HG02870 (cell line): ENCODE measurements at regions not wholly inside any gene's neighbourhood (a gene's known extent, or its start where the extent isn't known, plus 50 kb on each side); places are given as distances from the start of the nearest gene placed in this dataset.
"Not testable (repeated sequence)": the region's sequence is repeated elsewhere in the genome, so short reads cannot be mapped to it uniquely, and the experiment has no call there.

ENCODE experiments used
- ATAC-seq: cut with Tn5 transposase; IDR thresholded peaks from one replicate; pipeline ENCODE4 v1.9.1; 2021; ENCODE audit warnings: mild to moderate bottlenecking, moderate library complexity; ENCODE audit not compliant: unreplicated experiment

- ATAC-seq, result no peak
These were observed 1256.6 kb upstream of the ATXN8OS start for GRCh38 chr13:68851026-68851425.

- ATAC-seq, result no peak
These were observed 1257.5 kb upstream of the ATXN8OS start for GRCh38 chr13:68850160-68850559.

- ATAC-seq, result no peak
These were observed 1261.0 kb upstream of the ATXN8OS start for GRCh38 chr13:68846663-68847062.

- ATAC-seq, result no peak
These were observed 1273.3 kb upstream of the ATXN8OS start for GRCh38 chr13:68834375-68834774.

GRCh38 chr13:68816715-68817114, 1290.9 kb upstream of the ATXN8OS start:
- ATAC-seq, result no peak

GRCh38 chr13:68813180-68813796, 1294.3 kb upstream of the ATXN8OS start:
- ATAC-seq, result no peak

- ATAC-seq, result no peak
These were observed 1297.0 kb upstream of the ATXN8OS start for GRCh38 chr13:68810660-68811059.

- no peak for ATAC-seq
These were observed 1299.2 kb upstream of the ATXN8OS start for GRCh38 chr13:68808456-68808855.

GRCh38 chr13:68806125-68806524, 1301.5 kb upstream of the ATXN8OS start:
- ATAC-seq, result no peak

- ATAC-seq, result no peak
These were observed 1323.4 kb upstream of the ATXN8OS start for GRCh38 chr13:68784275-68784674.

- no peak for ATAC-seq
These were observed 1348.0 kb upstream of the ATXN8OS start for GRCh38 chr13:68759617-68760016.

- ATAC-seq, result no peak
These were observed 1357.8 kb upstream of the ATXN8OS start for GRCh38 chr13:68749796-68750195.

GRCh38 chr13:68748038-68748437, 1359.6 kb upstream of the ATXN8OS start:
- no peak for ATAC-seq

- no peak for ATAC-seq
These were observed 1362.1 kb upstream of the ATXN8OS start for GRCh38 chr13:68745502-68745901.

- no peak for ATAC-seq
These were observed 1370.7 kb upstream of the ATXN8OS start for GRCh38 chr13:68736961-68737360.

- ATAC-seq, result no peak
These were observed 1379.8 kb upstream of the ATXN8OS start for GRCh38 chr13:68727798-68728197.

GRCh38 chr13:68727165-68727564, 1380.5 kb upstream of the ATXN8OS start:
- no peak for ATAC-seq

GRCh38 chr13:68719815-68720214, 1387.8 kb upstream of the ATXN8OS start:
- ATAC-seq, result no peak

- ATAC-seq, result no peak
These were observed 1392.0 kb upstream of the ATXN8OS start for GRCh38 chr13:68715651-68716050.

GRCh38 chr13:68714292-68714691, 1393.3 kb upstream of the ATXN8OS start:
- no peak for ATAC-seq

GRCh38 chr13:68713394-68713793, 1394.2 kb upstream of the ATXN8OS start:
- ATAC-seq, result no peak

- ATAC-seq, result no peak
These were observed 1399.2 kb upstream of the ATXN8OS start for GRCh38 chr13:68708336-68708908.

- not testable (repeated sequence) for ATAC-seq
These were observed 1401.6 kb upstream of the ATXN8OS start for GRCh38 chr13:68706044-68706443.
